ENCODE measurements at regions not wholly inside any gene's neighbourhood (a gene's known extent, or its start where the extent isn't known, plus 50 kb on each side); places are given as distances from the start of the nearest gene placed in this dataset.

- Mint-ChIP-seq H3K27me3 (ENCODE audit: low read depth) (peaks cover 1% of the 10 kb centered on the region), H3K36me3 (no peaks in the 10 kb centered on the region), H3K4me3 (no peak overlapping the region), H3K27ac (no peak overlapping the region), H3K4me1 (peaks cover 14% of the 10 kb centered on the region), H3K9me3 (no peaks in the 10 kb centered on the region)
- TF ChIP-seq CTCF (IDR thresholded peaks at IDR 0.05; ENCODE audit: unreplicated experiment), result no peak
- no peak for DNase-seq (ENCODE audit: low spot score in 2 of 2, unreplicated experiment in 2 of 2)
Measured at GRCh38 chr20:40320517-40321011, 368.5 kb downstream of the MAFB start.

GRCh38 chr20:40319741-40320516 lies 369.1 kb downstream of the MAFB start:
- peaks cover 14% of the 10 kb centered on the region for H3K4me1 Mint-ChIP-seq
- DNase-seq (ENCODE audit: low spot score in 2 of 2, unreplicated experiment in 2 of 2), result no peak
- H3K27ac Mint-ChIP-seq, result no peak overlapping the region
- H3K36me3 Mint-ChIP-seq, result no peaks in the 10 kb centered on the region
- no peaks in the 10 kb centered on the region for H3K27me3 Mint-ChIP-seq (ENCODE audit: low read depth)
- TF ChIP-seq CTCF (IDR thresholded peaks at IDR 0.05; ENCODE audit: unreplicated experiment), result no peak
- no peak overlapping the region for H3K4me3 Mint-ChIP-seq
- H3K9me3 Mint-ChIP-seq, result no peaks in the 10 kb centered on the region

GRCh38 chr20:40319056-40319455 lies 370.0 kb downstream of the MAFB start:
- Mint-ChIP-seq H3K36me3 (no peaks in the 10 kb centered on the region), H3K4me3 (no peak overlapping the region), H3K27ac (no peak overlapping the region), H3K4me1 (peaks cover 14% of the 10 kb centered on the region), H3K27me3 (ENCODE audit: low read depth) (no peaks in the 10 kb centered on the region), H3K9me3 (no peaks in the 10 kb centered on the region)
- TF ChIP-seq CTCF (IDR thresholded peaks at IDR 0.05; ENCODE audit: unreplicated experiment), result no peak
- no peak for DNase-seq (ENCODE audit: low spot score in 2 of 2, unreplicated experiment in 2 of 2)

DNA sequence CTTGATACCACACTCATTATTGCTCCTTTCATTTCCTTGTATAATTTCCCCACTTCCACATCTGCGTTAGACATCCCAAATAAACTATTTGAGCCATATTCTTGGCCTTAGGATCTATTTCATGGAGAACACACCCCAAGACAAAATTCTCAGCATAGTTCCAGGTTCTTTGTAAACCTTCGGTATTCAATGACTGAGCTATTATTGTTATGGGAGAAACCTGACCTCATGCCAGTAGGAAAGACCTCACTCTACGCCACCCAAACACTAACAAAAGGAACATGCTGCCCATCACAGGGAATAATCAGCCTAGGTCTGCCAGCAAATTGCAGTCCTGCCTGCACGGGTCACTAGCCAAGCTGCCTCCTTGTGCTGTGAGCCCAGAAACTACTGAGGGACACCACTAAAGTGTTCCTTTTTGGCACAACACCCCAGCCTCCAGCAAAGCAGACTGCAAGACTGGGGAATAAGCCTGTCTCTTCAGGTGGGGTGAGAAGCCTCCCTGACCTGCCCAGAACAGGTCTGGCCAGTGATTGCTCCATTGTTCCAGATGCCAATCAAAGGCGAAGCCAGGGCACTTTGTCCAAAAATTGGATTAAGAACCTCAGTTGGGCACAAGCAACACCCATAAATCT lies 371.8 kb downstream of the MAFB start:
- Mint-ChIP-seq H3K27ac (no peak overlapping the region), H3K27me3 (ENCODE audit: low read depth) (peaks cover 3% of the 10 kb centered on the region), H3K36me3 (no peaks in the 10 kb centered on the region), H3K4me3 (no peak overlapping the region), H3K9me3 (no peaks in the 10 kb centered on the region), H3K4me1 (peaks cover 14% of the 10 kb centered on the region)
- DNase-seq (ENCODE audit: low spot score in 2 of 2, unreplicated experiment in 2 of 2), result no peak
- TF ChIP-seq CTCF (IDR thresholded peaks at IDR 0.05; ENCODE audit: unreplicated experiment), result no peak

- TF ChIP-seq CTCF (IDR thresholded peaks at IDR 0.05; ENCODE audit: unreplicated experiment), result no peak
- Mint-ChIP-seq H3K4me1 (peaks cover 14% of the 10 kb centered on the region), H3K36me3 (no peaks in the 10 kb centered on the region), H3K27me3 (ENCODE audit: low read depth) (peaks cover 3% of the 10 kb centered on the region), H3K9me3 (peaks cover 3% of the 10 kb centered on the region), H3K27ac (no peak overlapping the region), H3K4me3 (no peak overlapping the region)
- DNase-seq (ENCODE audit: low spot score in 2 of 2, unreplicated experiment in 2 of 2), result no peak
Measured at GRCh38 chr20:40314278-40314677, 374.8 kb downstream of the MAFB start.

Measured in mesothelial cell of epicardium (in vitro differentiated cells).